ENCODE measurements at regions not wholly inside any gene's neighbourhood (a gene's known extent, or its start where the extent isn't known, plus 50 kb on each side); places are given as distances from the start of the nearest gene placed in this dataset.

- peak in 1 of 2 donors; percentile 89 for DNase-seq
These were observed 76.7 kb upstream of the RGS6 start for GRCh38 chr14:71855399-71856036.

- no peak for DNase-seq
These were observed 75.9 kb upstream of the RGS6 start for GRCh38 chr14:71856199-71856919.

- no peak for DNase-seq
These were observed 69.2 kb upstream of the RGS6 start for GRCh38 chr14:71863049-71863448.

- no peak for DNase-seq
These were observed 68.5 kb upstream of the RGS6 start for GRCh38 chr14:71863766-71864165.

All from inflammatory macrophage treated with lipopolysaccharide for 1 hour (primary cell).